Natural killer cell (primary cell): ENCODE measurements at regions not wholly inside any gene's neighbourhood (a gene's known extent, or its start where the extent isn't known, plus 50 kb on each side); places are given as distances from the start of the nearest gene placed in this dataset.

Experiments
- ATAC-seq, 3 donors: fragments of 150-1000 bp in 2 of 3; fragments of 200-7000 bp in 1 of 3; cut with Tn5 transposase; 1 replicate in 1 of 3; 2 replicates in 2 of 3; pipeline ENCODE4 v1.10.0; 2021; ENCODE audit warnings: mild to moderate bottlenecking in 2 of 3, moderate library complexity in 2 of 3
- DNase-seq, 2 donors: peaks; one replicate each; pipeline versions ENCODE4 v3.0.0 to v3.0.0-alpha.2; 2013 to 2021; ENCODE audit warnings: mixed read lengths in 1 of 2
- H3K27ac ChIP-seq: one replicate; pipeline ENCODE4 v1.5.1; 2013; ENCODE audit warnings: mild to moderate bottlenecking, low read length
- H3K27me3 ChIP-seq: one replicate; pipeline ENCODE4 v1.6.1; 2013; ENCODE audit warnings: low read length; ENCODE audit not compliant: control insufficient read depth, insufficient read depth
- H3K36me3 ChIP-seq: one replicate; pipeline ENCODE4 v1.6.1; 2013; ENCODE audit warnings: low read length; ENCODE audit not compliant: control insufficient read depth, insufficient read depth
- H3K4me1 ChIP-seq: one replicate; pipeline ENCODE4 v1.6.1; 2013; ENCODE audit warnings: low read length; ENCODE audit not compliant: control insufficient read depth, insufficient read depth
- H3K4me3 ChIP-seq: one replicate; pipeline ENCODE4 v1.5.1; 2013; ENCODE audit warnings: low read length
- H3K9me3 ChIP-seq: one replicate; pipeline ENCODE4 v1.6.1; 2013; ENCODE audit warnings: low read length; ENCODE audit not compliant: control insufficient read depth, insufficient read depth
- H3K27ac Mint-ChIP-seq, 2 donors: one replicate each; pipeline ENCODE4 v1.8.0; 2022; ENCODE audit warnings: mild to moderate bottlenecking in 2 of 2, mixed read lengths in 2 of 2, moderate library complexity in 1 of 2
- H3K27me3 Mint-ChIP-seq, 2 donors: one replicate each; pipeline ENCODE4 v1.8.0; 2022; ENCODE audit warnings: low read depth in 2 of 2, mixed read lengths in 2 of 2
- H3K36me3 Mint-ChIP-seq: one replicate; pipeline ENCODE4 v1.8.0; 2022; ENCODE audit warnings: mixed read lengths
- H3K4me1 Mint-ChIP-seq, 2 donors: one replicate each; pipeline ENCODE4 v1.8.0; 2022; ENCODE audit warnings: mixed read lengths in 2 of 2
- H3K4me3 Mint-ChIP-seq: one replicate; pipeline ENCODE4 v1.8.0; 2022; ENCODE audit warnings: mild to moderate bottlenecking, moderate library complexity, mixed read lengths
- H3K9me3 Mint-ChIP-seq, 2 donors: one replicate each; pipeline ENCODE4 v1.8.0; 2022; ENCODE audit warnings: mixed read lengths in 2 of 2
- CTCF ChIP-seq: fragments of 200-600 bp; IDR thresholded peaks from one replicate; pipeline ENCODE4 v1.8.0; 2022; ENCODE audit warnings: antibody characterized with exemption
- WGBS: methylation state at CpG from one replicate; pipeline ENCODE4 v1.1.7; 2013; ENCODE audit warnings: missing lambda C conversion rate; ENCODE audit not compliant: insufficient coverage; 5-methylcytosine and 5-hydroxymethylcytosine counted together
- intact Hi-C: fragments of 100-400 bp; cut with micrococcal nuclease; formaldehyde crosslinking; loops from one replicate; pipeline ENCODE4 v1.14.2; 2022

GRCh38 chr16:73616166-73616753 lies 568.3 kb upstream of the ZFHX3 start:
- no peaks in the 10 kb centered on the region for H3K9me3 Mint-ChIP-seq
- H3K27ac ChIP-seq = no peak overlapping the region
- DNase-seq (no peak), ATAC-seq (no peak)
- no peak overlapping the region for H3K4me3 Mint-ChIP-seq
- peaks cover 5 to 13% of the 10 kb centered on the region in 2 donors for H3K27me3 Mint-ChIP-seq
- intact Hi-C loops = no loop called here
- no peaks in the 10 kb centered on the region for H3K4me1 Mint-ChIP-seq
- no peaks in the 10 kb centered on the region for H3K27me3 ChIP-seq
- no peaks in the 10 kb centered on the region for H3K36me3 Mint-ChIP-seq
- no peaks in the 10 kb centered on the region for H3K9me3 ChIP-seq
- no peaks in the 10 kb centered on the region for H3K36me3 ChIP-seq
- H3K4me1 ChIP-seq = no peaks in the 10 kb centered on the region
- 94% methylated on average over 4 of the region's 5 CpGs for WGBS
- no peak for TF ChIP-seq CTCF
- no peak overlapping the region for H3K4me3 ChIP-seq
- no peak overlapping the region for H3K27ac Mint-ChIP-seq

GRCh38 chr16:73615071-73615940 lies 567.4 kb upstream of the ZFHX3 start:
- H3K4me3 Mint-ChIP-seq = no peak overlapping the region
- Histone ChIP-seq H3K36me3 (no peaks in the 10 kb centered on the region), H3K9me3 (no peaks in the 10 kb centered on the region), H3K4me1 (no peaks in the 10 kb centered on the region), H3K27ac (no peak overlapping the region), H3K4me3 (no peak overlapping the region), H3K27me3 (no peaks in the 10 kb centered on the region)
- no peaks in the 10 kb centered on the region for H3K36me3 Mint-ChIP-seq
- intact Hi-C loops = no loop called here
- ATAC-seq (no peak), DNase-seq (no peak)
- H3K27ac Mint-ChIP-seq = no peak overlapping the region
- 72% methylated on average over 14 of the region's 14 CpGs for WGBS
- no peaks in the 10 kb centered on the region for H3K4me1 Mint-ChIP-seq
- no peak for TF ChIP-seq CTCF
- no peaks in the 10 kb centered on the region for H3K9me3 Mint-ChIP-seq
- H3K27me3 Mint-ChIP-seq = peaks cover 12 to 13% of the 10 kb centered on the region in 2 donors

- intact Hi-C loops = no loop called here
- Mint-ChIP-seq H3K36me3 (no peaks in the 10 kb centered on the region), H3K9me3 (no peaks in the 10 kb centered on the region), H3K27me3 (peaks cover 13 to 14% of the 10 kb centered on the region in 2 donors), H3K4me3 (no peak overlapping the region), H3K4me1 (no peaks in the 10 kb centered on the region), H3K27ac (no peak overlapping the region)
- no peaks in the 10 kb centered on the region for H3K27me3 ChIP-seq
- ATAC-seq (no peak), DNase-seq (no peak)
- no peaks in the 10 kb centered on the region for H3K36me3 ChIP-seq
- H3K4me3 ChIP-seq = no peak overlapping the region
- no peaks in the 10 kb centered on the region for H3K9me3 ChIP-seq
- whole genome bisulfite sequencing = 88% methylated on average over 3 of the region's 4 CpGs
- TF ChIP-seq CTCF = no peak
- H3K4me1 ChIP-seq = no peaks in the 10 kb centered on the region
- H3K27ac ChIP-seq = no peak overlapping the region
These were observed 566.2 kb upstream of the ZFHX3 start for GRCh38 chr16:73614131-73614530.
